ENCODE measurements at regions not wholly inside any gene's neighbourhood (a gene's known extent, or its start where the extent isn't known, plus 50 kb on each side); places are given as distances from the start of the nearest gene placed in this dataset.

GRCh38 chr6:115706981-115707380, 353.7 kb downstream of the FRK start:
- intact Hi-C loops (cut with micrococcal nuclease; ENCODE audit: unreplicated experiment): no loop called here
- Histone ChIP-seq H3K36me3 (replicated peaks in 1 of 2; ENCODE audit: control insufficient read depth in 1 of 2, insufficient read depth in 2 of 2, low read length in 2 of 2) (no peaks in the 10 kb centered on the region), H3K79me2 (ENCODE audit: insufficient read depth, low read length) (no peaks in the 10 kb centered on the region), H3K4me2 (ENCODE audit: low read depth, low read length) (no peak overlapping the region), H4K20me1 (ENCODE audit: insufficient read depth, low read length) (no peaks in the 10 kb centered on the region), H3K9ac (ENCODE audit: insufficient read depth, low read depth, low read length) (no peak overlapping the region), H3K4me3 (replicated peaks in 1 of 3; ENCODE audit: insufficient read depth in 1 of 3, low read depth in 2 of 3, low read length in 3 of 3) (no peak overlapping the region), H2AFZ (ENCODE audit: low read length) (no peak overlapping the region), H3K9me3 (ENCODE audit: low read length) (no peaks in the 10 kb centered on the region), H3K27me3 (ENCODE audit: control insufficient read depth in 1 of 2, insufficient read depth in 2 of 2, low read length in 2 of 2) (no peaks in the 10 kb centered on the region), H3K27ac (ENCODE audit: extremely low read length, insufficient read depth, low read length) (no peak overlapping the region), H3K4me1 (ENCODE audit: insufficient read depth, low read length) (peaks cover 14% of the 10 kb centered on the region; the same call in 1 of the 2 replicates)
- TF ChIP-seq ZNF879 (CRISPR knock-in tag; IDR thresholded peaks at IDR 0.05) (no peak), ZNF670 (CRISPR knock-in tag; IDR thresholded peaks at IDR 0.05; ENCODE audit: borderline replicate concordance) (no peak), ZMYM2 (CRISPR knock-in tag; IDR thresholded peaks at IDR 0.05) (no peak), RXRB (CRISPR knock-in tag; IDR thresholded peaks at IDR 0.05; ENCODE audit: borderline replicate concordance) (no peak), MYNN (CRISPR knock-in tag; IDR thresholded peaks at IDR 0.05; ENCODE audit: low read depth) (no peak), MIER3 (CRISPR knock-in tag; IDR thresholded peaks at IDR 0.05; ENCODE audit: borderline replicate concordance) (no peak), NFIB (CRISPR knock-in tag; IDR thresholded peaks at IDR 0.05; ENCODE audit: borderline replicate concordance) (no peak), ZNF83 (CRISPR knock-in tag; IDR thresholded peaks at IDR 0.05; ENCODE audit: borderline replicate concordance) (no peak), ATF2 (CRISPR knock-in tag; IDR thresholded peaks at IDR 0.05) (no peak), GPBP1L1 (CRISPR knock-in tag; IDR thresholded peaks at IDR 0.05) (no peak), ZSCAN31 (CRISPR knock-in tag; IDR thresholded peaks at IDR 0.05; ENCODE audit: low read depth) (no peak), ZNF263 (CRISPR knock-in tag; IDR thresholded peaks at IDR 0.05) (no peak)
- TF ChIP-seq, protein P1, sequence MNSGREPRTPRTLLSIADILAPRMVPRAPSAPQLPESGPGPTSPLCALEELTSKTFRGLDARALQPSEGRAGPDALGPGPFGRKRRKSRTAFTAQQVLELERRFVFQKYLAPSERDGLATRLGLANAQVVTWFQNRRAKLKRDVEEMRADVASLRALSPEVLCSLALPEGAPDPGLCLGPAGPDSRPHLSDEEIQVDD (CRISPR knock-in tag; IDR thresholded peaks at IDR 0.05; ENCODE audit: borderline replicate concordance): no peak
- TF ChIP-seq, protein P2, sequence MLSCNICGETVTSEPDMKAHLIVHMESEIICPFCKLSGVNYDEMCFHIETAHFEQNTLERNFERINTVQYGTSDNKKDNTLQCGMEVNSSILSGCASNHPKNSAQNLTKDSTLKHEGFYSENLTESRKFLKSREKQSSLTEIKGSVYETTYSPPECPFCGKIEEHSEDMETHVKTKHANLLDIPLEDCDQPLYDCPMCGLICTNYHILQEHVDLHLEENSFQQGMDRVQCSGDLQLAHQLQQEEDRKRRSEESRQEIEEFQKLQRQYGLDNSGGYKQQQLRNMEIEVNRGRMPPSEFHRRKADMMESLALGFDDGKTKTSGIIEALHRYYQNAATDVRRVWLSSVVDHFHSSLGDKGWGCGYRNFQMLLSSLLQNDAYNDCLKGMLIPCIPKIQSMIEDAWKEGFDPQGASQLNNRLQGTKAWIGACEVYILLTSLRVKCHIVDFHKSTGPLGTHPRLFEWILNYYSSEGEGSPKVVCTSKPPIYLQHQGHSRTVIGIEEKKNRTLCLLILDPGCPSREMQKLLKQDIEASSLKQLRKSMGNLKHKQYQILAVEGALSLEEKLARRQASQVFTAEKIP (CRISPR knock-in tag; IDR thresholded peaks at IDR 0.05; ENCODE audit: borderline replicate concordance): no peak
- in situ Hi-C loops (cut with HindIII; ENCODE audit: extremely low pct_ligation_motif_present, low pct_unique_long_range_greater_than_20kb): no loop called here
- ATAC-seq: no peak; the same call in 2 of the 3 replicates
- FAIRE-seq: no peak
- 22% methylated on average over 2 of the region's 2 CpGs for WGBS (ENCODE audit: low lambda C conversion rate)
- BruUV-seq (replicated peaks): no TSS peak
- DNase-seq (ENCODE audit: low spot score): no peak
- CTCF ChIA-PET (ENCODE audit: low intra/inter-chr PET ratio, low total read pairs): no interaction called here
- POLR2A ChIA-PET: no interaction called here

All from HepG2 (cell line).